ENCODE measurements at regions not wholly inside any gene's neighbourhood (a gene's known extent, or its start where the extent isn't known, plus 50 kb on each side); places are given as distances from the start of the nearest gene placed in this dataset.

DNA sequence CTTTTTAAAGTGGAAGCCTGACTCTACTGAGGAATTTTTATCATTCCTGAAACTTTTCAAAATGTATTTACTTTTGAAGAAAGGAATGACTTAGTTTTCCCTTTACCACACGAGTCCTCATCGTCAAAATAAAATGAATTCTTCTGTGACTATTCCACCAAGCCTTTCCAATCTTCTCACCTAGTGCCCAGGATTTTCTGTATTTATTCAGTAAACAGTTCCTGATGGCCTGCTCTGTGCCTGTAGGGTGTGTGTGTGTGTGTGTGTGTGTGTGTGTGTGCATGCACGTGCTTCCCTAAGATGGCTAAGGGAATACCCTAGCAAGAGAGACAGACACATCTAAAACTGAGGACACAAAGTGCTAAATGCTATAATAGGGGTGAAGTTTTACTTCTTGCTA, 395.0 kb upstream of the USP24 start:
- ChIA-PET CTCF (no interaction called here), POLR2A (no interaction called here)
- Mint-ChIP-seq H3K9me3 (peaks cover 46% of the 10 kb centered on the region), H3K36me3 (peaks cover 29% of the 10 kb centered on the region), H3K4me3 (no peak overlapping the region), H3K27ac (no peak overlapping the region), H3K27me3 (ENCODE audit: low read depth) (peaks cover 4% of the 10 kb centered on the region; the same call in 1 of the 2 replicates), H3K4me1 (no peaks in the 10 kb centered on the region)
- DNase-seq (ENCODE audit: low spot score): no peak
- no peak for TF ChIP-seq MXD4 (CRISPR knock-in tag; IDR thresholded peaks at IDR 0.05; ENCODE audit: borderline replicate concordance)
- TF ChIP-seq IRF1 (CRISPR knock-in tag; IDR thresholded peaks at IDR 0.05): no peak
- TF ChIP-seq, protein P1, sequence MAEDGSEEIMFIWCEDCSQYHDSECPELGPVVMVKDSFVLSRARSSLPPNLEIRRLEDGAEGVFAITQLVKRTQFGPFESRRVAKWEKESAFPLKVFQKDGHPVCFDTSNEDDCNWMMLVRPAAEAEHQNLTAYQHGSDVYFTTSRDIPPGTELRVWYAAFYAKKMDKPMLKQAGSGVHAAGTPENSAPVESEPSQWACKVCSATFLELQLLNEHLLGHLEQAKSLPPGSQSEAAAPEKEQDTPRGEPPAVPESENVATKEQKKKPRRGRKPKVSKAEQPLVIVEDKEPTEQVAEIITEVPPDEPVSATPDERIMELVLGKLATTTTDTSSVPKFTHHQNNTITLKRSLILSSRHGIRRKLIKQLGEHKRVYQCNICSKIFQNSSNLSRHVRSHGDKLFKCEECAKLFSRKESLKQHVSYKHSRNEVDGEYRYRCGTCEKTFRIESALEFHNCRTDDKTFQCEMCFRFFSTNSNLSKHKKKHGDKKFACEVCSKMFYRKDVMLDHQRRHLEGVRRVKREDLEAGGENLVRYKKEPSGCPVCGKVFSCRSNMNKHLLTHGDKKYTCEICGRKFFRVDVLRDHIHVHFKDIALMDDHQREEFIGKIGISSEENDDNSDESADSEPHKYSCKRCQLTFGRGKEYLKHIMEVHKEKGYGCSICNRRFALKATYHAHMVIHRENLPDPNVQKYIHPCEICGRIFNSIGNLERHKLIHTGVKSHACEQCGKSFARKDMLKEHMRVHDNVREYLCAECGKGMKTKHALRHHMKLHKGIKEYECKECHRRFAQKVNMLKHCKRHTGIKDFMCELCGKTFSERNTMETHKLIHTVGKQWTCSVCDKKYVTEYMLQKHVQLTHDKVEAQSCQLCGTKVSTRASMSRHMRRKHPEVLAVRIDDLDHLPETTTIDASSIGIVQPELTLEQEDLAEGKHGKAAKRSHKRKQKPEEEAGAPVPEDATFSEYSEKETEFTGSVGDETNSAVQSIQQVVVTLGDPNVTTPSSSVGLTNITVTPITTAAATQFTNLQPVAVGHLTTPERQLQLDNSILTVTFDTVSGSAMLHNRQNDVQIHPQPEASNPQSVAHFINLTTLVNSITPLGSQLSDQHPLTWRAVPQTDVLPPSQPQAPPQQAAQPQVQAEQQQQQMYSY (CRISPR knock-in tag; IDR thresholded peaks at IDR 0.05): no peak
- no peak for TF ChIP-seq ZNF416 (CRISPR knock-in tag; IDR thresholded peaks at IDR 0.05)
- no peak for TF ChIP-seq NFATC4 (CRISPR knock-in tag; IDR thresholded peaks at IDR 0.05)
- no peak for TF ChIP-seq FOXP1 (CRISPR knock-in tag; IDR thresholded peaks at IDR 0.05; ENCODE audit: borderline replicate concordance)
- no peak for TF ChIP-seq ZNF671 (CRISPR knock-in tag; IDR thresholded peaks at IDR 0.05)
- TF ChIP-seq ZNF121 (CRISPR knock-in tag; IDR thresholded peaks at IDR 0.05): no peak
- no peak for TF ChIP-seq GTF2I (CRISPR knock-in tag; conservative IDR thresholded peaks at IDR 0.05)
- TF ChIP-seq OVOL2 (CRISPR knock-in tag; IDR thresholded peaks at IDR 0.05; ENCODE audit: borderline replicate concordance): no peak
- no peak for TF ChIP-seq ZBTB21 (CRISPR knock-in tag; IDR thresholded peaks at IDR 0.05; ENCODE audit: borderline replicate concordance)
- TF ChIP-seq, protein P2, sequence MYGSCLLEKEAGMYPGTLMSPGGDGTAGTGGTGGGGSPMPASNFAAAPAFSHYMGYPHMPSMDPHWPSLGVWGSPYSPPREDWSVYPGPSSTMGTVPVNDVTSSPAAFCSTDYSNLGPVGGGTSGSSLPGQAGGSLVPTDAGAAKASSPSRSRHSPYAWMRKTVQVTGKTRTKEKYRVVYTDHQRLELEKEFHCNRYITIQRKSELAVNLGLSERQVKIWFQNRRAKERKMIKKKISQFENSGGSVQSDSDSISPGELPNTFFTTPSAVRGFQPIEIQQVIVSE (CRISPR knock-in tag; IDR thresholded peaks at IDR 0.05; ENCODE audit: borderline replicate concordance): no peak
- no peak for TF ChIP-seq CREM (CRISPR knock-in tag; IDR thresholded peaks at IDR 0.05)
- TF ChIP-seq ATF2 (CRISPR knock-in tag; IDR thresholded peaks at IDR 0.05; ENCODE audit: borderline replicate concordance, low read depth): no peak
- TF ChIP-seq E2F1 (CRISPR knock-in tag; IDR thresholded peaks at IDR 0.05): no peak
- TF ChIP-seq FOXK1 (CRISPR knock-in tag; IDR thresholded peaks at IDR 0.05): no peak
- TF ChIP-seq NFYB (CRISPR knock-in tag; conservative IDR thresholded peaks at IDR 0.05; ENCODE audit: low read depth): no peak
- TF ChIP-seq ZNF423 (CRISPR knock-in tag; IDR thresholded peaks at IDR 0.05): no peak
- no peak for ATAC-seq

GRCh38 chr1:55609630-55610029, 394.5 kb upstream of the USP24 start:
- no peak for TF ChIP-seq GRHL2 (CRISPR knock-in tag; IDR thresholded peaks at IDR 0.05; ENCODE audit: insufficient replicate concordance, severe bottlenecking)
- no peak for TF ChIP-seq ELF4 (CRISPR knock-in tag; IDR thresholded peaks at IDR 0.05; ENCODE audit: low read depth)
- TF ChIP-seq NFE2L1 (CRISPR knock-in tag; IDR thresholded peaks at IDR 0.05): no peak
- TF ChIP-seq JAZF1 (CRISPR knock-in tag; IDR thresholded peaks at IDR 0.05): no peak
- no peak for TF ChIP-seq CREM (CRISPR knock-in tag; IDR thresholded peaks at IDR 0.05)

More at GRCh38 chr1:55609630-55610029, 394.5 kb upstream of the USP24 start:
- POLR2A ChIA-PET: no interaction called here
- ATAC-seq: no peak
- Mint-ChIP-seq H3K4me3 (no peak overlapping the region), H3K27ac (no peak overlapping the region), H3K4me1 (0 out of 2 replicates have a peak, but pooled peaks cover under 1% of the 10 kb centered on the region), H3K9me3 (peaks cover 46% of the 10 kb centered on the region), H3K36me3 (peaks cover 29% of the 10 kb centered on the region), H3K27me3 (ENCODE audit: low read depth) (peaks cover 4% of the 10 kb centered on the region; the same call in 1 of the 2 replicates)
- CTCF ChIA-PET: no interaction called here
- no peak for DNase-seq (ENCODE audit: low spot score)
